HEK293 (cell line): ENCODE measurements at regions not wholly inside any gene's neighbourhood (a gene's known extent, or its start where the extent isn't known, plus 50 kb on each side); places are given as distances from the start of the nearest gene placed in this dataset.
"Not testable (repeated sequence)": the region's sequence is repeated elsewhere in the genome, so short reads cannot be mapped to it uniquely, and the experiment has no call there.

Source experiments
- CTCF ChIA-PET: fragments of 350-600 bp; formaldehyde crosslinking; extraction: SDS; loops from one replicate; lab custom pipeline; 2021; ENCODE audit warnings: antibody characterized with exemption; lab: Yijun Ruan, JAX
- POLR2A ChIA-PET: fragments of 300-600 bp; formaldehyde crosslinking; extraction: SDS; loops from one replicate; lab custom pipeline; 2020; ENCODE audit warnings: antibody characterized with exemption, inconsistent platforms; lab: Yijun Ruan, JAX
- H3K27ac ChIP-seq: fragments of 200-500 bp; sonication (Bioruptor generic); 2 replicates; pipeline ENCODE4 v1.5.1; 2014; ENCODE audit warnings: low read depth, low read length, control low read depth, inconsistent platforms; ENCODE audit errors: extremely low read depth
- H3K36me3 ChIP-seq, 2 experiments: fragments of 200-500 bp in 1 of 2; sonication (Bioruptor generic) in 1 of 2; 1 replicate in 1 of 2; 2 replicates in 1 of 2; pipeline ENCODE4 v1.5.1; 2014 to 2017; ENCODE audit warnings: inconsistent platforms in 2 of 2, low read length in 2 of 2; ENCODE audit not compliant: control insufficient read depth in 2 of 2, insufficient read depth in 1 of 2
- H3K4me1 ChIP-seq: fragments of 200-500 bp; sonication (Bioruptor generic); 2 replicates; pipeline ENCODE4 v1.5.1; 2014; ENCODE audit warnings: mild to moderate bottlenecking, low read length, inconsistent platforms; ENCODE audit not compliant: control insufficient read depth, insufficient read depth
- H3K4me3 ChIP-seq: 2 replicates; pipeline ENCODE4 v1.5.1; 2011; ENCODE audit warnings: low read depth, mild to moderate bottlenecking, control low read depth, low read length, moderate library complexity
- H3K9me3 ChIP-seq: fragments of 200-500 bp; sonication (Bioruptor generic); 2 replicates; pipeline ENCODE4 v1.5.1; 2014; ENCODE audit warnings: low read depth, low read length, inconsistent platforms; ENCODE audit not compliant: control insufficient read depth, insufficient read depth
- KLF7 ChIP-seq: fragments of 450-650 bp; formaldehyde crosslinking; IDR thresholded peaks from 2 replicates; pipeline ENCODE4 v1.5.1; 2016; ENCODE audit warnings: missing biosample characterization, missing genetic modification characterization, borderline replicate concordance
- TCF7L2 ChIP-seq: IDR thresholded peaks from 2 replicates; pipeline ENCODE4 v1.6.1; 2011; ENCODE audit warnings: low read depth, mild to moderate bottlenecking, inconsistent platforms, low read length, moderate library complexity, borderline replicate concordance
- ZFHX2 ChIP-seq: fragments of 450-650 bp; formaldehyde crosslinking; conservative IDR thresholded peaks from 2 replicates; pipeline ENCODE4 v1.5.1; 2016; ENCODE audit warnings: missing biosample characterization, missing genetic modification characterization
- ZNF112 ChIP-seq: fragments of 450-650 bp; formaldehyde crosslinking; IDR thresholded peaks from 2 replicates; pipeline ENCODE4 v1.5.0; 2017; ENCODE audit warnings: missing biosample characterization, missing genetic modification characterization
- ZNF121 ChIP-seq: fragments of 450-650 bp; formaldehyde crosslinking; IDR thresholded peaks from 2 replicates; pipeline ENCODE4 v1.5.1; 2016; ENCODE audit warnings: missing biosample characterization, missing genetic modification characterization
- ZNF132 ChIP-seq: fragments of 450-650 bp; formaldehyde crosslinking; IDR thresholded peaks from 2 replicates; pipeline ENCODE4 v1.5.1; 2017; ENCODE audit warnings: missing biosample characterization, missing genetic modification characterization, borderline replicate concordance
- ZNF133 ChIP-seq: fragments of 450-650 bp; formaldehyde crosslinking; IDR thresholded peaks from 2 replicates; pipeline ENCODE4 v1.5.1; 2016; ENCODE audit warnings: missing biosample characterization, missing genetic modification characterization
- ZNF2 ChIP-seq: fragments of 450-650 bp; formaldehyde crosslinking; IDR thresholded peaks from 2 replicates; pipeline ENCODE4 v1.5.1; 2016; ENCODE audit warnings: missing biosample characterization, missing genetic modification characterization
- ZNF248 ChIP-seq: fragments of 450-650 bp; formaldehyde crosslinking; IDR thresholded peaks from 2 replicates; pipeline ENCODE4 v1.5.1; 2017; ENCODE audit warnings: missing biosample characterization, missing genetic modification characterization
- ZNF311 ChIP-seq: fragments of 450-650 bp; formaldehyde crosslinking; IDR thresholded peaks from 2 replicates; pipeline ENCODE4 v1.5.1; 2017; ENCODE audit warnings: missing biosample characterization, missing genetic modification characterization, borderline replicate concordance
- ZNF335 ChIP-seq: fragments of 450-650 bp; formaldehyde crosslinking; conservative IDR thresholded peaks from 2 replicates; pipeline ENCODE4 v1.5.1; 2016; ENCODE audit warnings: missing biosample characterization, missing genetic modification characterization
- ZNF510 ChIP-seq: fragments of 450-650 bp; formaldehyde crosslinking; IDR thresholded peaks from 2 replicates; pipeline ENCODE4 v1.5.1; 2018; ENCODE audit warnings: mild to moderate bottlenecking, missing genetic modification characterization, missing biosample characterization; ENCODE audit not compliant: insufficient replicate concordance
- ZNF544 ChIP-seq: fragments of 450-650 bp; formaldehyde crosslinking; IDR thresholded peaks from 2 replicates; pipeline ENCODE4 v1.5.0; 2017; ENCODE audit warnings: missing biosample characterization, missing genetic modification characterization
- ZNF670 ChIP-seq: fragments of 450-650 bp; formaldehyde crosslinking; IDR thresholded peaks from 2 replicates; pipeline ENCODE4 v1.5.1; 2016; ENCODE audit warnings: missing biosample characterization, missing genetic modification characterization, low read depth
- TF ChIP-seq, protein P1 (sequence below): fragments of 450-650 bp; formaldehyde crosslinking; IDR thresholded peaks from 2 replicates; pipeline ENCODE4 v1.5.1; 2017; ENCODE audit warnings: missing biosample characterization, missing genetic modification characterization
- TF ChIP-seq, protein P2 (sequence below): fragments of 450-650 bp; formaldehyde crosslinking; IDR thresholded peaks from 2 replicates; pipeline ENCODE4 v1.5.1; 2017; ENCODE audit warnings: missing biosample characterization, missing genetic modification characterization
- TF ChIP-seq, protein P3 (sequence below): fragments of 450-650 bp; formaldehyde crosslinking; IDR thresholded peaks from 2 replicates; pipeline ENCODE4 v1.5.1; 2017; ENCODE audit warnings: missing biosample characterization, missing genetic modification characterization
- TF ChIP-seq, protein P4 (sequence below): fragments of 450-650 bp; formaldehyde crosslinking; IDR thresholded peaks from 2 replicates; pipeline ENCODE4 v1.5.1; 2016; ENCODE audit warnings: missing biosample characterization, missing genetic modification characterization
- TF ChIP-seq, protein P5 (sequence below): fragments of 450-650 bp; formaldehyde crosslinking; IDR thresholded peaks from 2 replicates; pipeline ENCODE4 v1.5.1; 2016; ENCODE audit warnings: missing biosample characterization, missing genetic modification characterization
- TF ChIP-seq, protein P6 (sequence below): fragments of 450-650 bp; formaldehyde crosslinking; IDR thresholded peaks from 2 replicates; pipeline ENCODE4 v1.5.1; 2017; ENCODE audit warnings: missing biosample characterization, missing genetic modification characterization

DNA sequence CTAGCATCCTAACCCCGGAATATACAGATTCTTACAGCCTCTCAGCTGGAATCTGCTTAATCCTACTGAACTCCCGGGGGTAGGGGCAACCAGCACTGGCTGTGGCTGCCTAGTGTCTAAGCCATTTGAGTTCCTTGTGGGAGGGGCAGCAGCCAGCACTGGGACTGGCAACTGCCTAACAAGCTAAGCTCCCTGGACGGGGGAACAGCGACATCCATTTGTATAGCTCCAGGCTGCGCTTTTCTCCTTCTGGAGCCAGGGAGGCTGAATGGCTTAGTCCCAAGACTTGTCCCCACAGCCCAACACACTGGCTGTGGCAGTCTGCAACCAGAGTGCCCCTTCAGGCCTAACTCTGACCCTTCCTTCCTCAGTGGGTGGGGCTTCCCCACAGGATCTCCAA lies 787.2 kb downstream of the METTL4 start (continued):
- TF ChIP-seq, protein P1, sequence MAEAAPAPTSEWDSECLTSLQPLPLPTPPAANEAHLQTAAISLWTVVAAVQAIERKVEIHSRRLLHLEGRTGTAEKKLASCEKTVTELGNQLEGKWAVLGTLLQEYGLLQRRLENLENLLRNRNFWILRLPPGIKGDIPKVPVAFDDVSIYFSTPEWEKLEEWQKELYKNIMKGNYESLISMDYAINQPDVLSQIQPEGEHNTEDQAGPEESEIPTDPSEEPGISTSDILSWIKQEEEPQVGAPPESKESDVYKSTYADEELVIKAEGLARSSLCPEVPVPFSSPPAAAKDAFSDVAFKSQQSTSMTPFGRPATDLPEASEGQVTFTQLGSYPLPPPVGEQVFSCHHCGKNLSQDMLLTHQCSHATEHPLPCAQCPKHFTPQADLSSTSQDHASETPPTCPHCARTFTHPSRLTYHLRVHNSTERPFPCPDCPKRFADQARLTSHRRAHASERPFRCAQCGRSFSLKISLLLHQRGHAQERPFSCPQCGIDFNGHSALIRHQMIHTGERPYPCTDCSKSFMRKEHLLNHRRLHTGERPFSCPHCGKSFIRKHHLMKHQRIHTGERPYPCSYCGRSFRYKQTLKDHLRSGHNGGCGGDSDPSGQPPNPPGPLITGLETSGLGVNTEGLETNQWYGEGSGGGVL (tag by site-specific recombination), result no peak
- no peak for TF ChIP-seq ZNF133 (tag by site-specific recombination)
- TF ChIP-seq ZNF132 (tag by site-specific recombination), result no peak
- no peak for TF ChIP-seq ZFHX2 (tag by site-specific recombination)
- TF ChIP-seq ZNF2 (tag by site-specific recombination), result no peak
- no peak for TF ChIP-seq TCF7L2
- TF ChIP-seq, protein P2, sequence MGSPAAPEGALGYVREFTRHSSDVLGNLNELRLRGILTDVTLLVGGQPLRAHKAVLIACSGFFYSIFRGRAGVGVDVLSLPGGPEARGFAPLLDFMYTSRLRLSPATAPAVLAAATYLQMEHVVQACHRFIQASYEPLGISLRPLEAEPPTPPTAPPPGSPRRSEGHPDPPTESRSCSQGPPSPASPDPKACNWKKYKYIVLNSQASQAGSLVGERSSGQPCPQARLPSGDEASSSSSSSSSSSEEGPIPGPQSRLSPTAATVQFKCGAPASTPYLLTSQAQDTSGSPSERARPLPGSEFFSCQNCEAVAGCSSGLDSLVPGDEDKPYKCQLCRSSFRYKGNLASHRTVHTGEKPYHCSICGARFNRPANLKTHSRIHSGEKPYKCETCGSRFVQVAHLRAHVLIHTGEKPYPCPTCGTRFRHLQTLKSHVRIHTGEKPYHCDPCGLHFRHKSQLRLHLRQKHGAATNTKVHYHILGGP (tag by site-specific recombination), result no peak
- no peak for TF ChIP-seq ZNF112 (tag by site-specific recombination)
- TF ChIP-seq, all 188 proteins: peak for 0

DNA sequence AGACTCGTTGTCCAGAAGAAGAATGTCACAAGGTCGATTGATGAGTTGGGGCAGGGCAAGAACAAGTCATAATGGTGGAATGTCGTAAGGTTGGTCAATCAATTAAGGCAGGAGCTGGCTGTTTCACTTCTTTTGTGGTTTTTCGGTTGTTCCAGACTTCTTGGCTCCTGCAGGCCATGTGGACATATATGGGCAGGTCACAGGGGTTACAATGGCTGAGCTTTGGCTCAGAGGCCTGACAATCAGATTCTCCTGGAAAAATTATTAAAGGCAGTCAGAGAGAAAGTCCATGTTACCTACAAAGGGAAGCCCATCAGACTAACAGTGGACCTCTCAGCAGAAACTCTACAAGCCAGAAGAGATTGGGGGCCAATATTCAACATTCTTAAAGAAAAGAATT lies 785.3 kb downstream of the METTL4 start:
- CTCF ChIA-PET, result interaction anchor here (0.6 kb wide), 1 partner anchor 8 kb away, joined by 3 read pairs; no protein-coding TSS in a partner anchor
- H3K4me3 ChIP-seq, H3K36me3 ChIP-seq, H3K27ac ChIP-seq, POLR2A ChIA-PET, H3K4me1 ChIP-seq, H3K9me3 ChIP-seq: not testable (repeated sequence)

DNA sequence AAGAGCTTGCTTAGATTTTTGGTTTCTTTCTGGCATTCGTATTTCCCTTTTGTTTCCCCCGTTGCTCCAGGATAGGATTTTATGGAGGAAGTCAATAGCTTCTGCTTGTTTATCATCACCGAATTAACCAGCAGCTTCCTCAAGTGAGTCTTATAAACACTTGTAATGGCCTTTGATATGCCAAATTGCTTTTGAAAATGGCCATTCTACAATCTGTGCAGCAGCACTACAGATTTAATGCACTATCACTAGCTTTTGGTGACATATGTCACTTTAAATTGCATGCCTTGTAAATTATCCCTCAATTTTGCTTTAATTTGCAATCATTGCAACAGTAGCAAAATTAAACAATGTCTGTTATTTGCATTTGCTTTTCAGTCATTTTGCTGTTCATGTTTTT lies 774.7 kb downstream of the METTL4 start:
- no peaks in the 10 kb centered on the region for H3K9me3 ChIP-seq
- no peak overlapping the region for H3K4me3 ChIP-seq
- H3K27ac ChIP-seq, result no peak overlapping the region
- TF ChIP-seq, protein P3, sequence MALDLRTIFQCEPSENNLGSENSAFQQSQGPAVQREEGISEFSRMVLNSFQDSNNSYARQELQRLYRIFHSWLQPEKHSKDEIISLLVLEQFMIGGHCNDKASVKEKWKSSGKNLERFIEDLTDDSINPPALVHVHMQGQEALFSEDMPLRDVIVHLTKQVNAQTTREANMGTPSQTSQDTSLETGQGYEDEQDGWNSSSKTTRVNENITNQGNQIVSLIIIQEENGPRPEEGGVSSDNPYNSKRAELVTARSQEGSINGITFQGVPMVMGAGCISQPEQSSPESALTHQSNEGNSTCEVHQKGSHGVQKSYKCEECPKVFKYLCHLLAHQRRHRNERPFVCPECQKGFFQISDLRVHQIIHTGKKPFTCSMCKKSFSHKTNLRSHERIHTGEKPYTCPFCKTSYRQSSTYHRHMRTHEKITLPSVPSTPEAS (tag by site-specific recombination), result no peak
- TF ChIP-seq, protein P4, sequence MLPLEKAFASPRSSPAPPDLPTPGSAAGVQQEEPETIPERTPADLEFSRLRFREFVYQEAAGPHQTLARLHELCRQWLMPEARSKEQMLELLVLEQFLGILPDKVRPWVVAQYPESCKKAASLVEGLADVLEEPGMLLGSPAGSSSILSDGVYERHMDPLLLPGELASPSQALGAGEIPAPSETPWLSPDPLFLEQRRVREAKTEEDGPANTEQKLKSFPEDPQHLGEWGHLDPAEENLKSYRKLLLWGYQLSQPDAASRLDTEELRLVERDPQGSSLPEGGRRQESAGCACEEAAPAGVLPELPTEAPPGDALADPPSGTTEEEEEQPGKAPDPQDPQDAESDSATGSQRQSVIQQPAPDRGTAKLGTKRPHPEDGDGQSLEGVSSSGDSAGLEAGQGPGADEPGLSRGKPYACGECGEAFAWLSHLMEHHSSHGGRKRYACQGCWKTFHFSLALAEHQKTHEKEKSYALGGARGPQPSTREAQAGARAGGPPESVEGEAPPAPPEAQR (tag by site-specific recombination), result no peak
- TF ChIP-seq ZNF121 (tag by site-specific recombination) (no peak), ZNF248 (no peak), ZNF311 (tag by site-specific recombination) (no peak), ZNF544 (tag by site-specific recombination) (no peak), ZNF335 (tag by site-specific recombination) (no peak), ZNF510 (tag by site-specific recombination) (no peak), ZNF670 (tag by site-specific recombination) (no peak), KLF7 (tag by site-specific recombination) (no peak)
- TF ChIP-seq, protein P2 (tag by site-specific recombination), result no peak
- TF ChIP-seq, protein P5, sequence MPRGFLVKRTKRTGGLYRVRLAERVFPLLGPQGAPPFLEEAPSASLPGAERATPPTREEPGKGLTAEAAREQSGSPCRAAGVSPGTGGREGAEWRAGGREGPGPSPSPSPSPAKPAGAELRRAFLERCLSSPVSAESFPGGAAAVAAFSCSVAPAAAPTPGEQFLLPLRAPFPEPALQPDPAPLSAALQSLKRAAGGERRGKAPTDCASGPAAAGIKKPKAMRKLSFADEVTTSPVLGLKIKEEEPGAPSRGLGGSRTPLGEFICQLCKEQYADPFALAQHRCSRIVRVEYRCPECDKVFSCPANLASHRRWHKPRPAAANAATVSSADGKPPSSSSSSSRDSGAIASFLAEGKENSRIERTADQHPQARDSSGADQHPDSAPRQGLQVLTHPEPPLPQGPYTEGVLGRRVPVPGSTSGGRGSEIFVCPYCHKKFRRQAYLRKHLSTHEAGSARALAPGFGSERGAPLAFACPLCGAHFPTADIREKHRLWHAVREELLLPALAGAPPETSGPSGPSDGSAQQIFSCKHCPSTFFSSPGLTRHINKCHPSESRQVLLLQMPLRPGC (tag by site-specific recombination), result no peak
- TF ChIP-seq, protein P6, sequence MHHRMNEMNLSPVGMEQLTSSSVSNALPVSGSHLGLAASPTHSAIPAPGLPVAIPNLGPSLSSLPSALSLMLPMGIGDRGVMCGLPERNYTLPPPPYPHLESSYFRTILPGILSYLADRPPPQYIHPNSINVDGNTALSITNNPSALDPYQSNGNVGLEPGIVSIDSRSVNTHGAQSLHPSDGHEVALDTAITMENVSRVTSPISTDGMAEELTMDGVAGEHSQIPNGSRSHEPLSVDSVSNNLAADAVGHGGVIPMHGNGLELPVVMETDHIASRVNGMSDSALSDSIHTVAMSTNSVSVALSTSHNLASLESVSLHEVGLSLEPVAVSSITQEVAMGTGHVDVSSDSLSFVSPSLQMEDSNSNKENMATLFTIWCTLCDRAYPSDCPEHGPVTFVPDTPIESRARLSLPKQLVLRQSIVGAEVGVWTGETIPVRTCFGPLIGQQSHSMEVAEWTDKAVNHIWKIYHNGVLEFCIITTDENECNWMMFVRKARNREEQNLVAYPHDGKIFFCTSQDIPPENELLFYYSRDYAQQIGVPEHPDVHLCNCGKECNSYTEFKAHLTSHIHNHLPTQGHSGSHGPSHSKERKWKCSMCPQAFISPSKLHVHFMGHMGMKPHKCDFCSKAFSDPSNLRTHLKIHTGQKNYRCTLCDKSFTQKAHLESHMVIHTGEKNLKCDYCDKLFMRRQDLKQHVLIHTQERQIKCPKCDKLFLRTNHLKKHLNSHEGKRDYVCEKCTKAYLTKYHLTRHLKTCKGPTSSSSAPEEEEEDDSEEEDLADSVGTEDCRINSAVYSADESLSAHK (tag by site-specific recombination), result no peak
- ChIA-PET CTCF (no interaction called here), POLR2A (no interaction called here)
- no peaks in the 10 kb centered on the region for H3K4me1 ChIP-seq
- H3K36me3 ChIP-seq, result no peaks in the 10 kb centered on the region
